Left cardiac atrium (tissue), 4 donors: ENCODE measurements at regions not wholly inside any gene's neighbourhood (a gene's known extent, or its start where the extent isn't known, plus 50 kb on each side); places are given as distances from the start of the nearest gene placed in this dataset.

Experiments used
- ATAC-seq, 2 donors: fragments of 200-7000 bp; cut with Tn5 transposase; one replicate each; pipeline ENCODE4 v1.9.1; 2020; ENCODE audit warnings: mild to moderate bottlenecking in 2 of 2, moderate library complexity in 2 of 2
- DNase-seq: peaks from one replicate; pipeline ENCODE4 v3.0.0-alpha.2; 2020
- intact Hi-C, 2 donors: fragments of 100-400 bp; cut with DNase I; formaldehyde crosslinking; loops; one replicate each; pipeline versions ENCODE4 v1.14.1 to v1.15.1; 2022 to 2023
- donor health status: DM: no; HTN: yes; CAD: no.
- donor health status: DM: no; HTN: yes; CAD: no; lungs with severe emphysema.
- donor health status: DM: yes; HTN: yes; CAD: no.
- donor health status: Dilated cardiomyopathy.

DNA sequence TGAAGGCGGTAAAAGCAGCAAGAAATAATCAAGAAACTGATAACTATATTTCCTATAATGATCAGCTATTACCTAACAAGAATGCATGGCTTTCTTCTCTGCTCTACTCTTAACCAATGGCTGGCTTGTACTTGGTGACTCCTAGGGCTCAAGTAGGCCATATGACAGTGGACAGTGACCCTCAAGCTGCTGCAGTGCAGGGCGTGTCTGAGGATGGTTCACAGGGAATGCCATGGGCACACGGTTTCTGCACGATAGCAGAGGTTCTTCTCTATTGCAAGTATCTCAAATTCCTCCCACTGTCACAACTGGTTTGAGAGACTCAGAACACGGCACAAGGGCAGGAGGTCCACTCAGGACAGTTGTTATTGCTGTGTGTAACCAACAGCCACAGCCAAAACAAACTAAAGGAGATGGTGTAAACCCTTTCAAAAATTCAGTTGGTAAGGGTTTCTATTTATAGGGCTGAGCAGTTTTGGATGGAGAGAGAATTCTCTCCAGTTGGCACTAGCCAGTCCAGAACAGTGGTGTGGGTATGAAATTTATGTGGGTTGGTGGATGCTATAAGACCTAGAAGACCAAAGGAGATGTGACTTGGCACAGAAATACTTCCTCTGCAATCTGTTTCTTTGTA is 103.2 kb upstream of the ST8SIA2 start:
- DNase-seq = no peak
- peak in 1 of 2 donors; percentile 45 for ATAC-seq
- intact Hi-C loops = no loop called here

- DNase-seq (no peak), ATAC-seq (no peak)
- intact Hi-C loops = no loop called here
Observed at GRCh38 chr15:92291900-92292299, 101.8 kb upstream of the ST8SIA2 start.

DNA sequence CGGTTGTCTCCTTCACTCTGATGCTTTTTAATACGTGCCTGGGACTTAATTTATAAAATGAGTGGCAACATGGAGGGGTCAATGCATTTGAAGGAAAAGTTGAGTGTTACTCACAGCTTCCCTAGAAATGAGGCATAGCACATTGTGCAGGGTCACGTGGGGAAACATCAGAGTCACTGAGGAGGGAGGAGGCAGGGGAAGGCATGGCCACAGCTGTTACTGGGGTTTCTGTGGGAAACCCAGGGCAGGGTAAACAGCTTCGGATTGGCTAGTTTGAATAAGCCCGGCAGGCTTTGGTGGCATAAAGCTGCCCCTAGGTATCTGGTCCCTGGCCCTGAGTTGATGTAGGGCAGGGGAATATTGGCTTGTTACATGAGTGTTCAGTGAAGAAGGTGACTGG is 98.9 kb upstream of the ST8SIA2 start:
- no peak for ATAC-seq
- no peak for DNase-seq
- intact Hi-C loops = no loop called here

- intact Hi-C loops = no loop called here
- DNase-seq (no peak), ATAC-seq (no peak)
Observed at GRCh38 chr15:92304223-92304975, 89.3 kb upstream of the ST8SIA2 start.

DNA sequence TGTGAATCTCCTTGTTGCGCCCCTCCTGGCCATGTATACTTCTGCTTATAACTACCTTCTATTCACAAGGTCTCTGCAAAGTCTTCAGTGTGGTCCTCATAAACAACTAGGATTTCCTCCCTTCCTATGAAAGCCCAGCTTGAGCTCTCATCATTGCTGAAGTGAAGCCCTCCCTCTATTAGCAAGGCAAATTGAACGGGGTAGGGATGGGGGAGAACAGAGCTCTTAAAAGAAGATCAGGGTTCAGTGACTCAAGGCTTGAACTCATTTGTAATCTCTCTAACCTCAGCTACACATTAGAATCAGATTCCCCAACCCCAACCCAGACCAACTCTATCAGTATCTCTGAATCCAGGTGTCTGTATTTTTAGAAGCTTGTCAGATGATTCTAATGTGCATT is 88.3 kb upstream of the ST8SIA2 start:
- intact Hi-C loops = no loop called here
- no peak for DNase-seq
- no peak for ATAC-seq

DNA sequence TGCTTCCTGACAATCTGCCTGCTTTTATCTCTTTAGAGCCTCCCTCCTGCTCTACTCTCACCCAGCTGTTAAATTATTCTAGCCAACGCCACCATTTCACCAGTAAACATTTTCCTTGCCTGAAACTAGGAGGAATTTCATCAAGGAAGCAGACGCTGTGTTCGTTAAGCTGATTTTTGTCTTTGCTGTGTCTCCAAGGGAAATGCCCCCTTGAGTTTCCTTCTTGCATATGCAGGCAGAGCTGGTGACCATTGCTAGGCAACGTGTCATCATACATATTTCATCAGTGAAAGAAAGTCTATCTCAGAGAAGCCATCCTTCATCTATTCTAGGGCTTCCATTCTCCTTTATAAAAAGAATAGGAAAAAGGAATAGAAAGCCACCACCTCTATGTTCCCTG is 87.0 kb upstream of the ST8SIA2 start:
- DNase-seq = no peak
- intact Hi-C loops = no loop called here
- ATAC-seq = no peak

DNA sequence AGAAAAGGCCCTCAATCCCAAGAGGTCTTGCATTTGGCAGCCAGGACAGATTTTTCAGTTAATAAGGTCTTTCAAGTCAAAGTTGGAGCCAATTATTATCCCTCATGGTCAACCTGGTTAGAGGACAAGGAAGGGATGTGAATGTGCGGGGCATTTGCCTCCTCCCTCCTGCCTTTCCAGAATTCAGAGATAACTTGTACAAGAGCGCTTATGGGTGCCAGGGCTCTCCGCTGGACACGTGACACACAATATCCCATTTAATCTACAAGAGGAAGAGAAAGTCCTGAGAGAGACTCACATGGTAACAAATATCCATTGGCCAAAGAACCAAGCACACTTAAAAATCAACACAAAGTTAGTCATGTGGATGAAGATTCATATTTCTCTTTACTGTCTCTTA is 78.5 kb upstream of the ST8SIA2 start:
- intact Hi-C loops = no loop called here
- no peak for DNase-seq
- ATAC-seq = no peak

- peak in 1 of 2 donors; percentile 44 for ATAC-seq
- no peak for DNase-seq
- intact Hi-C loops = no loop called here
Observed at GRCh38 chr15:92315595-92316211, 78.0 kb upstream of the ST8SIA2 start.

- ATAC-seq = no peak
- intact Hi-C loops = no loop called here
- no peak for DNase-seq
Observed at GRCh38 chr15:92316586-92317295, 76.9 kb upstream of the ST8SIA2 start.

DNA sequence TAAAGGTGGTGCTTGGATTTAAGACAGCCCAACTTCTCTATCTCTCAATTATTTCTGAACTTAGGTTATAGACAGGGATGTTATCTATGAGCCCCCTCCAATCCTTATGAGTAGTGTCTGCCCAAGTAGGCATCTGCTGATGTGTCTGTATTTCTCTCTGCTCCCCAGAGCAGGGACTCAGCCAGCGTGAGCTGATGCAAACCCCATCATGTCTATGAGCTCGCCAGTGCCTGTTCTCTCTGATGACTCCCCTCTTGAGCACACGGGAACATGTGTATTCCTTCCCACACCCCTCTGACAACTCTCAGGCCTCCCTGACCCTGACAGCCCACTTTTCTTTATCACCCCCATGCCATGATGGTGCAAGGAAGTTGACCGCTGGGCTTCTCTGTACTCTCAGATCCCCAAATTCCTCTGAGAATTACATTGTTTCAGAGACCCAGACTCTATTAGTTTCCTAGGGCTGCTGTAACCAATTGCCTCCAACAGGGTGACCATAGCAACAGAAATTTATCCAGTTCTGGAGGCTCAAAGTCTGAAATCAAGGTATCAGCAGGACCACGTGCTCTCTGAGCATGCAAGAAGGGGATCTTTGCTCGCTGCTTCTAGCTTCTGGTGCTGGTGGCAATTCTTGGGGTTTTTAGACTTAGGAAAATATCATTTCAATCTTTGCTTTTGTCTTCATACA is 73.5 kb upstream of the ST8SIA2 start:
- ATAC-seq (no peak), DNase-seq (no peak)
- intact Hi-C loops = no loop called here

DNA sequence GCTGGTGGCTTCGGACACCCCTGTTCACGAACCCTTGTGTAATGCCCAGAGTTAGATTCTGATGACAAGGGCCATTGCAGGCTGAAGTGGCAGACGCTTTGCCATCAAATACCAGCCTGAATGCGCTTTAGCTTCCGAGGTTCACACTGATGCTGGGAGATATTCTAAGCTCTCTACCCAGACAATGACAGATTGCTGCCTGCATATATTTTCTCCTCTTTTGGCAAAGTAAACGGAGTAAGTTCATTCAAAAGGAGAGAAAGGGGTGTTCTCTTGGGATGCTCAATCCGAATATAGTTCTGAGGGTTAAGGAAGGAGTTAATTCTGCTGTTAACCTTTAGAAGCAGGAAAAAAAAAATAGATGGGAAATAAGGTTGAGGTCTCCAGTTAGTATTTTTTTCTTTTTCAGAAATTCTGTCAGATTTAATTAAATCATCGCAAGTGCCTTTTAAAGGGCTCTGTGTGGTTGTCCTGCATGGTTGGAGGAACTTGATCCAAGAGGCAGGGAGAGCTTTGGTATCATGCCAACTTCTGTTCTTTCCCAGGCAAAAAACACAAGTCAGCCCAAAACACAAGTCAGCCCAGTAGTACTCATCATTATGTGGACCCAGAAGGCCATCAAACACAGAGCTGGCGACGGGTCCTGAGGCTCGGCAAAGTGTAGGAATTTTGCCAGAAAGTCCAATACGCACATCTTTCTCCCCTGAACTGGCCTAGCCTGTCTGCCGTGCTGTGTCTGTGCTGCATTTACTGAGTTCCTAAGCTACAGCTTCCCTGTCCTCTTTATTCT is 70.9 kb upstream of the ST8SIA2 start:
- intact Hi-C loops = no loop called here
- DNase-seq (no peak), ATAC-seq (peak in 1 of 2 donors; percentile 41)

GRCh38 chr15:92323525-92323924 is 70.2 kb upstream of the ST8SIA2 start:
- intact Hi-C loops = no loop called here
- ATAC-seq (peak in 1 of 2 donors; percentile 30), DNase-seq (no peak)

DNA sequence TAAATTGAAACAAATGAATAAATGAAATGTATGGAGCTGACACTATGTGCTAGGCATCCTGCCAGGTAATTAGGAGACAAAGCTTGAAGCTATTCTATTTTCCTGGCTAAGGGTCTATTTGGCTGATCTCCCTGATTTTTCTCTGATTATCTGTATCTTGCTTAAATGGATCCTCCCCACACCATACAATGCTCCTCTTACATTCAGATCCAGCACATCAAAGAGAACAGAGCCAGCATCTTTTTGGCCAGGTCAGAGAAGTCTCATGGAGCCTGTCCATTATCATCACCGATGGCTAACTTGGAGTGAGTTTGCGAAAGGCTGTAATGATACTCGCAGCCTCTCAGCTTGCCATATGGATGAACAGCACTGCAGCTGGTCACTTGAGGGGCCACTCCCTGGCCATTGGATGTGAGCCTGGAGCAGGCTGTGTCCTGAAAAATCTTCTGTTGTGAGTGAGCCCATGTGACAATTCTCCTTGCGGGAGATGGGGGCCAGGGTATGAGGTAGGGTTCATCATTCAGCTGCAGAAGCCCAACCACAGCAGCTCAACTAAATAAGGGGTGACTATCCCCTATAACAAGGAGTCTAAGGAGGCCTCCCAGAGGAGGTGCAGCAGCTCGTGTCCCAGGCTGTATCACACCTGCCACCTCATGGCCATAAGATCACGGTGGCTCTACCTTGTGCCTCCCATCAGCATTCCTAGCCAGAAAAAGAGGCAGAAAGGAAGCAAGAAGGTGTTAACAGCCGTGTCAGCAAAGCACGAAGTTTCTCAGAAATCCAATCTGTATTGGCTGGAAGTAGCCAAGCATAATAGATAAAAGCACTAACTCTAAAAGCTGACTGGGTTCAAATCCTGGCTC is 69.3 kb upstream of the ST8SIA2 start:
- peak in 1 of 2 donors; percentile 30 for ATAC-seq
- no peak for DNase-seq
- intact Hi-C loops = no loop called here

DNA sequence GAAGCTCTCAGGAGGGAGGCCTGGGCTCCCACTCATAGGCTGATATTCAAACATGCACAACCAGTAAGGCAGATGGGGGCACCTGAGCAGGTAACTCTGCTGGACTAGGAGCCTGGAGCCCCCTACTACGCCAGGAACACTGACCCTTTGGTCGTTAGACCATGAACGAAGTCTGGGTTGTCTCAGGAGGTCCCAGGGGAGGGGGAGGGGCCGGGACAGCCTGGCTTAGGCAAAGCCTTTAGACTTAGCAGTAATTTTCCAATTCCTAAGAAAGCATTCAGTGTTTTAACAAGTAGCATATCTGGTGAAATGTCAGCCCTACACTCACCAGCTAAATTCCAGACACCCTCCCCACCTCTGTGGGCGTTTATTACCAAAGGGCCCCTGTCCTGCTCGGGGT is 67.4 kb upstream of the ST8SIA2 start:
- DNase-seq (no peak), ATAC-seq (peak in 1 of 2 donors; percentile 18)
- intact Hi-C loops = no loop called here

- DNase-seq (no peak), ATAC-seq (no peak)
- intact Hi-C loops = no loop called here
Observed at GRCh38 chr15:92327033-92327432, 66.6 kb upstream of the ST8SIA2 start.

GRCh38 chr15:92328207-92328606 is 65.5 kb upstream of the ST8SIA2 start:
- ATAC-seq (no peak), DNase-seq (no peak)
- intact Hi-C loops = no loop called here

DNA sequence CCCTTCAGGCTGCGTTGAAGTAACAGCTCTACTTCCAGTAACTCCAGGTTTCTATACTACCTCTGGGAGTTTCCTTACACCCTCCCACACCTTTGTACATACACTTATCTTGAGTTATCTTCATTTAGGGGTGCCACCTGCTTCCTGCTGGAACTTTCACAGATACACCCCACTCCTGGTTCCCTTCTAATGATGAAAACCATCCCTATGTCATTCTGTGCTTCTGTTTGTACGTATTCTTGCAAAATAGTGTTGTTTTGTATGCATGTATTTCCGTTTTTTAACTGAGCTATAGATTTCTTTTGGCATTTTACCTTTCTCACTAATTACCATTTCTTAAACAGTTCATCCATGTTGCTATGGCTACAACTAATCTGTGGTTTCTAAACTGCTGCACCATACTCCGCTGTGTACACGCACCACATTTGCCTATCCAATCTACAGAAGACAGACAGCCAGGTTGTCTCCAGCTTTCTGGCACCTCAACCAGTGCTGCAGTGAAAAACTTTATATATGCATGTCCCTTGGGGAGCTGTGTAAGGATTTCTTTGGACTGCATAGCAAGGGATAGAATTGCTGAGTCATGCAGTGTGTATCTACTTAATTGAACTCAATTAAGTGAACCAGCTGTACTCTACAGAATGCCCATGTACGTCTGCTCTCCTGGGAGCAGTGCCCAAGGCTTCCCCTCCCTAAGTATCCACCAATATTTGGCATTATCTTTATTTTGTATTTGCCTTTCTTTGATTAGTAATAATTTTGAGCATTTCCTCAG is 61.4 kb upstream of the ST8SIA2 start:
- DNase-seq (no peak), ATAC-seq (no peak)
- intact Hi-C loops = no loop called here
